ENCODE measurements at regions not wholly inside any gene's neighbourhood (a gene's known extent, or its start where the extent isn't known, plus 50 kb on each side); places are given as distances from the start of the nearest gene placed in this dataset.

- DNase-seq (ENCODE audit: low spot score) = no peak
Measured at GRCh38 chr1:193513032-193513431, 326.6 kb upstream of the B3GALT2 start.

- DNase-seq (ENCODE audit: low spot score) = no peak
Measured at GRCh38 chr1:193504920-193505319, 318.5 kb upstream of the B3GALT2 start.

GRCh38 chr1:193498088-193498655 is 311.8 kb upstream of the B3GALT2 start:
- no peak for DNase-seq (ENCODE audit: low spot score)

GRCh38 chr1:193494368-193494767 is 308.0 kb upstream of the B3GALT2 start:
- no peak for DNase-seq (ENCODE audit: low spot score)

- DNase-seq (ENCODE audit: low spot score) = no peak
Measured at GRCh38 chr1:193489191-193489590, 302.8 kb upstream of the B3GALT2 start.

GRCh38 chr1:193487722-193488121 is 301.3 kb upstream of the B3GALT2 start:
- DNase-seq (ENCODE audit: low spot score) = no peak

- DNase-seq (ENCODE audit: low spot score) = no peak
Measured at GRCh38 chr1:193486671-193487229, 300.3 kb upstream of the B3GALT2 start.

GRCh38 chr1:193480755-193481154 is 294.3 kb upstream of the B3GALT2 start:
- no peak for DNase-seq (ENCODE audit: low spot score)

GRCh38 chr1:193479187-193479586 is 292.8 kb upstream of the B3GALT2 start:
- DNase-seq (ENCODE audit: low spot score) = no peak

GRCh38 chr1:193476748-193477147 is 290.3 kb upstream of the B3GALT2 start:
- DNase-seq (ENCODE audit: low spot score) = no peak

GRCh38 chr1:193473932-193474331 is 287.5 kb upstream of the B3GALT2 start:
- no peak for DNase-seq (ENCODE audit: low spot score)

- no peak for DNase-seq (ENCODE audit: low spot score)
Measured at GRCh38 chr1:193472838-193473398, 286.5 kb upstream of the B3GALT2 start.

GRCh38 chr1:193472430-193472829 is 286.0 kb upstream of the B3GALT2 start:
- no peak for DNase-seq (ENCODE audit: low spot score)

GRCh38 chr1:193471981-193472380 is 285.6 kb upstream of the B3GALT2 start:
- no peak for DNase-seq (ENCODE audit: low spot score)

- no peak for DNase-seq (ENCODE audit: low spot score)
Measured at GRCh38 chr1:193463326-193463932, 277.0 kb upstream of the B3GALT2 start.

- DNase-seq (ENCODE audit: low spot score) = no peak
Measured at GRCh38 chr1:193462629-193463320, 276.4 kb upstream of the B3GALT2 start.

GRCh38 chr1:193458628-193459027 is 272.2 kb upstream of the B3GALT2 start:
- DNase-seq (ENCODE audit: low spot score) = no peak

- DNase-seq (ENCODE audit: low spot score) = no peak
Measured at GRCh38 chr1:193457676-193458075, 271.3 kb upstream of the B3GALT2 start.

- no peak for DNase-seq (ENCODE audit: low spot score)
Measured at GRCh38 chr1:193456811-193457280, 270.4 kb upstream of the B3GALT2 start.

- DNase-seq (ENCODE audit: low spot score) = no peak
Measured at GRCh38 chr1:193451606-193452005, 265.2 kb upstream of the B3GALT2 start.

- no peak for DNase-seq (ENCODE audit: low spot score)
Measured at GRCh38 chr1:193451001-193451400, 264.6 kb upstream of the B3GALT2 start.

GRCh38 chr1:193448682-193449461 is 262.5 kb upstream of the B3GALT2 start:
- DNase-seq (ENCODE audit: low spot score) = no peak

Measured in RKO (cell line).